IMR-90 (cell line): ENCODE measurements at regions not wholly inside any gene's neighbourhood (a gene's known extent, or its start where the extent isn't known, plus 50 kb on each side); places are given as distances from the start of the nearest gene placed in this dataset.

Experiments used
- ATAC-seq: fragments of 200-7000 bp; cut with Tn5 transposase; 2 replicates; pipeline ENCODE4 v1.9.1; 2020; ENCODE audit warnings: low read depth, mild to moderate bottlenecking, moderate library complexity
- BruUV-seq: library from RNA; stranded (reverse); fragments of 400-500 nt; replicated peaks from 2 replicates; lab custom pipeline; 2021; lab: Mats Ljungman, UMichigan
- CTCF ChIA-PET: fragments of 300-600 bp; formaldehyde crosslinking; extraction: SDS; loops from one replicate; lab custom pipeline; 2021; ENCODE audit warnings: antibody characterized with exemption; lab: Yijun Ruan, JAX
- POLR2A ChIA-PET: fragments of 300-600 bp; sonication (Branson Sonifier 250); formaldehyde crosslinking; loops from one replicate; lab custom pipeline; 2022; ENCODE audit warnings: antibody characterized with exemption; ENCODE audit not compliant: unreplicated experiment; lab: Charles Lee
- DNase-seq: peaks from one replicate; pipeline ENCODE4 v3.0.0; 2013
- H2AFZ ChIP-seq: replicated peaks from 2 replicates; pipeline ENCODE3; 2013; ENCODE audit warnings: low read length, mild to moderate bottlenecking; ENCODE audit not compliant: poor library complexity
- H2AK5ac ChIP-seq: 2 replicates; pipeline ENCODE4 v1.6.1; 2013; ENCODE audit warnings: low read depth, low read length, inconsistent platforms
- H2AK9ac ChIP-seq: replicated peaks from 2 replicates; pipeline ENCODE3; 2013; ENCODE audit warnings: mild to moderate bottlenecking, low read depth, low read length, moderate library complexity; ENCODE audit not compliant: poor library complexity
- H2BK120ac ChIP-seq: 2 replicates; pipeline ENCODE4 v1.6.1; 2013; ENCODE audit warnings: low read depth, low read length, inconsistent platforms
- H2BK15ac ChIP-seq: 3 replicates; pipeline ENCODE4 v1.6.1; 2013; ENCODE audit warnings: low read depth, low read length, inconsistent platforms
- H2BK20ac ChIP-seq: 2 replicates; pipeline ENCODE4 v1.6.1; 2013; ENCODE audit warnings: low read depth, mild to moderate bottlenecking, inconsistent platforms, low read length, moderate library complexity
- H2BK5ac ChIP-seq: 2 replicates; pipeline ENCODE4 v1.6.1; 2013; ENCODE audit warnings: mild to moderate bottlenecking, low read depth, low read length, inconsistent platforms; ENCODE audit not compliant: poor library complexity, severe bottlenecking
- H3K14ac ChIP-seq: replicated peaks from 2 replicates; pipeline ENCODE4 v1.6.1; 2013; ENCODE audit warnings: low read depth, low read length, inconsistent platforms
- H3K18ac ChIP-seq: 2 replicates; pipeline ENCODE4 v1.6.1; 2013; ENCODE audit warnings: low read depth, low read length, control low read depth
- H3K23ac ChIP-seq: 2 replicates; pipeline ENCODE4 v1.6.1; 2013; ENCODE audit warnings: low read depth, low read length, inconsistent platforms
- H3K27ac ChIP-seq: 2 replicates; pipeline ENCODE4 v1.5.1; 2013; ENCODE audit warnings: mild to moderate bottlenecking, control low read depth, low read length; ENCODE audit not compliant: insufficient read depth
- H3K27me3 ChIP-seq: 2 replicates; pipeline ENCODE4 v1.6.1; 2013; ENCODE audit warnings: low read length; ENCODE audit not compliant: control insufficient read depth, insufficient read depth
- H3K36me3 ChIP-seq: 2 replicates; pipeline ENCODE4 v1.6.1; 2013; ENCODE audit warnings: low read length, mixed read lengths; ENCODE audit not compliant: control insufficient read depth, insufficient read depth
- H3K4ac ChIP-seq: 2 replicates; pipeline ENCODE4 v1.6.1; 2013; ENCODE audit warnings: low read depth, low read length, inconsistent platforms
- H3K4me1 ChIP-seq: 2 replicates; pipeline ENCODE4 v1.6.1; 2013; ENCODE audit warnings: low read length, mixed read lengths; ENCODE audit not compliant: control insufficient read depth, insufficient read depth
- H3K4me2 ChIP-seq: 2 replicates; pipeline ENCODE4 v1.6.1; 2013; ENCODE audit warnings: low read depth, mild to moderate bottlenecking, control low read depth, low read length, moderate library complexity
- H3K4me3 ChIP-seq: 2 replicates; pipeline ENCODE4 v1.5.1; 2013; ENCODE audit warnings: low read depth, mild to moderate bottlenecking, control low read depth, low read length, moderate library complexity; ENCODE audit not compliant: insufficient read depth
- H3K56ac ChIP-seq: 2 replicates; pipeline ENCODE4 v1.6.1; 2013; ENCODE audit warnings: low read length, inconsistent platforms; ENCODE audit not compliant: insufficient read depth; ENCODE audit errors: extremely low read depth
- H3K79me1 ChIP-seq, 2 experiments: 2 replicates each; pipeline ENCODE4 v1.6.1; 2013; ENCODE audit warnings: low read length in 2 of 2, inconsistent platforms in 1 of 2, low read depth in 1 of 2
- H3K9ac ChIP-seq: 2 replicates; pipeline ENCODE4 v1.6.1; 2013; ENCODE audit warnings: low read depth, low read length, control low read depth
- H3K9me1 ChIP-seq: 2 replicates; pipeline ENCODE4 v1.6.1; 2013; ENCODE audit warnings: low read length, inconsistent platforms; ENCODE audit not compliant: insufficient read depth
- H3K9me3 ChIP-seq: 2 replicates; pipeline ENCODE4 v1.6.1; 2013; ENCODE audit warnings: low read length; ENCODE audit not compliant: control insufficient read depth, insufficient read depth
- H4K20me1 ChIP-seq: 2 replicates; pipeline ENCODE4 v1.6.1; 2013; ENCODE audit warnings: low read length, inconsistent platforms; ENCODE audit not compliant: insufficient read depth
- H4K5ac ChIP-seq: 2 replicates; pipeline ENCODE4 v1.6.1; 2013; ENCODE audit warnings: mild to moderate bottlenecking, low read depth, low read length, control low read depth
- H4K8ac ChIP-seq, 2 experiments: 2 replicates each; pipeline ENCODE4 v1.6.1; 2013; ENCODE audit warnings: low read depth in 2 of 2, low read length in 2 of 2, control low read depth in 1 of 2, inconsistent platforms in 1 of 2
- H4K91ac ChIP-seq: 2 replicates; pipeline ENCODE4 v1.6.1; 2013; ENCODE audit warnings: low read depth, low read length, inconsistent platforms; ENCODE audit not compliant: insufficient read depth
- CEBPB ChIP-seq: IDR thresholded peaks from 2 replicates; pipeline ENCODE4 v1.6.1; 2012; ENCODE audit warnings: low read depth, low read length, improper control_type of control experiment
- ELK1 ChIP-seq: fragments of 150-350 bp; IDR thresholded peaks from 2 replicates; pipeline ENCODE4 v1.6.1; 2016; ENCODE audit warnings: low read depth, mild to moderate bottlenecking, low read length, moderate library complexity, borderline replicate concordance
- MAFK ChIP-seq: IDR thresholded peaks from 2 replicates; pipeline ENCODE4 v1.6.1; 2012; ENCODE audit warnings: low read depth, low read length, improper control_type of control experiment
- MAZ ChIP-seq: IDR thresholded peaks from 2 replicates; pipeline ENCODE4 v1.6.1; 2012; ENCODE audit warnings: low read depth, mild to moderate bottlenecking, low read length, improper control_type of control experiment, moderate library complexity, borderline replicate concordance
- MXI1 ChIP-seq: IDR thresholded peaks from 2 replicates; pipeline ENCODE4 v1.6.1; 2012; ENCODE audit warnings: low read depth, mild to moderate bottlenecking, low read length, moderate library complexity, borderline replicate concordance
- POLR2A ChIP-seq: IDR thresholded peaks from 2 replicates; pipeline ENCODE4 v1.6.1; 2012; ENCODE audit warnings: mild to moderate bottlenecking, low read depth, low read length
- RAD21 ChIP-seq: IDR thresholded peaks from 2 replicates; pipeline ENCODE4 v1.6.1; 2012; ENCODE audit warnings: low read length, improper control_type of control experiment
- RFX5 ChIP-seq: IDR thresholded peaks from 2 replicates; pipeline ENCODE4 v1.8.0; 2012; ENCODE audit warnings: low read depth, mild to moderate bottlenecking, low read length, moderate library complexity
- WGBS, 2 experiments: methylation state at CpG; one replicate each; pipeline versions ENCODE4 v1.1.5 to v1.1.7; 2013; ENCODE audit warnings: missing lambda C conversion rate in 2 of 2; ENCODE audit not compliant: insufficient read length in 1 of 2; ENCODE audit errors: extremely low coverage in 2 of 2; 5-methylcytosine and 5-hydroxymethylcytosine counted together
- dilution Hi-C: fragments of 300-500 bp; cut with HindIII; formaldehyde crosslinking; loops from one replicate; pipeline ENCODE4 v1.14.3; 2018; ENCODE audit warnings: low sequenced_read_pairs; ENCODE audit not compliant: unreplicated experiment
- in situ Hi-C: fragments of 300-500 bp; cut with MboI; formaldehyde crosslinking; loops from 3 replicates; pipeline ENCODE4 v1.14.3; 2019; ENCODE audit warnings: low sequenced_read_pairs, inconsistent platforms, mixed read lengths
- intact Hi-C: fragments of 100-400 bp; cut with micrococcal nuclease; formaldehyde crosslinking; loops from 2 replicates; pipeline ENCODE4 v1.10.0; 2022

GRCh38 chr5:167999182-167999581 is 292.3 kb upstream of the WWC1 start:
- Histone ChIP-seq H2AK5ac (no peak overlapping the region), H2BK120ac (no peak overlapping the region), H4K5ac (no peak overlapping the region), H4K91ac (no peak overlapping the region), H4K8ac (no peak overlapping the region), H2AFZ (no peak overlapping the region), H3K23ac (no peak overlapping the region), H3K14ac (no peak overlapping the region), H4K20me1 (no peaks in the 10 kb centered on the region), H2BK15ac (no peak overlapping the region), H3K36me3 (no peaks in the 10 kb centered on the region), H3K9me3 (no peaks in the 10 kb centered on the region), H3K4me2 (no peak overlapping the region), H3K18ac (no peak overlapping the region), H3K27me3 (no peaks in the 10 kb centered on the region), H3K4me3 (no peak overlapping the region), H3K56ac (no peak overlapping the region), H3K9me1 (no peaks in the 10 kb centered on the region), H2AK9ac (no peak overlapping the region), H2BK5ac (no peak overlapping the region), H3K4ac (no peak overlapping the region), H3K27ac (no peak overlapping the region), H3K79me1 (no peaks in the 10 kb centered on the region), H3K4me1 (no peaks in the 10 kb centered on the region), H3K9ac (no peak overlapping the region), H2BK20ac (no peak overlapping the region)
- CTCF ChIA-PET = interaction anchor here (0.6 to 0.9 kb wide), 2 partner anchors 13 to 391 kb away, joined by 3 read pairs; no protein-coding TSS in a partner anchor
- no TSS peak for BruUV-seq
- intact Hi-C loops (no loop called here), in situ Hi-C loops (no loop called here), dilution Hi-C loops (no loop called here)
- no peak for TF ChIP-seq MXI1
- TF ChIP-seq MAZ = no peak
- TF ChIP-seq POLR2A = no peak
- no peak for TF ChIP-seq CEBPB
- TF ChIP-seq MAFK = no peak
- TF ChIP-seq RFX5 = no peak
- TF ChIP-seq ELK1 = no peak
- TF ChIP-seq RAD21 = no peak
- ATAC-seq (no peak), DNase-seq (no peak)
- no CpG with 5 or more reads among the region's 2 CpGs for WGBS, 2 experiments
- POLR2A ChIA-PET = no interaction called here
